Ishikawa (cell line): ENCODE measurements at regions not wholly inside any gene's neighbourhood (a gene's known extent, or its start where the extent isn't known, plus 50 kb on each side); places are given as distances from the start of the nearest gene placed in this dataset.

Source experiments
- CEBPB ChIP-seq: IDR thresholded peaks from 2 replicates; pipeline ENCODE4 v1.6.1; 2012
- CREB1 ChIP-seq: IDR thresholded peaks from 2 replicates; pipeline ENCODE4 v1.6.1; 2012; ENCODE audit warnings: low read depth
- EGR1 ChIP-seq: IDR thresholded peaks from 2 replicates; pipeline ENCODE4 v1.6.1; 2012
- EP300 ChIP-seq: IDR thresholded peaks from 2 replicates; pipeline ENCODE4 v1.6.1; 2012; ENCODE audit warnings: borderline replicate concordance
- FOXM1 ChIP-seq: IDR thresholded peaks from 2 replicates; pipeline ENCODE4 v1.6.1; 2012; ENCODE audit warnings: low read depth, borderline replicate concordance
- MAX ChIP-seq: IDR thresholded peaks from 2 replicates; pipeline ENCODE4 v1.6.1; 2012
- NFIC ChIP-seq: IDR thresholded peaks from 2 replicates; pipeline ENCODE4 v1.6.1; 2012
- RAD21 ChIP-seq: IDR thresholded peaks from 2 replicates; pipeline ENCODE4 v1.6.1; 2012; ENCODE audit warnings: low read depth
- REST ChIP-seq: IDR thresholded peaks from 2 replicates; pipeline ENCODE4 v1.6.1; 2012; ENCODE audit warnings: low read depth, mild to moderate bottlenecking
- TAF1 ChIP-seq: IDR thresholded peaks from 2 replicates; pipeline ENCODE4 v1.6.1; 2012; ENCODE audit warnings: low read depth, mild to moderate bottlenecking
- TCF12 ChIP-seq: IDR thresholded peaks from 2 replicates; pipeline ENCODE4 v1.6.1; 2012; ENCODE audit warnings: low read depth
- TEAD4 ChIP-seq: IDR thresholded peaks from 2 replicates; pipeline ENCODE4 v1.6.1; 2012
- USF1 ChIP-seq: IDR thresholded peaks from 2 replicates; pipeline ENCODE4 v1.6.1; 2012
- YY1 ChIP-seq: IDR thresholded peaks from 2 replicates; pipeline ENCODE4 v1.6.1; 2012; ENCODE audit warnings: low read depth
- ZBTB7A ChIP-seq: IDR thresholded peaks from 2 replicates; pipeline ENCODE4 v1.6.1; 2012; ENCODE audit warnings: low read depth

- TF ChIP-seq CEBPB: no peak
- peak; percentile 83 for TF ChIP-seq NFIC
Measured at GRCh38 chr5:110054240-110054639, 364.5 kb downstream of the MAN2A1 start.

GRCh38 chr5:110055302-110055701 is 365.6 kb downstream of the MAN2A1 start:
- TF ChIP-seq YY1 (no peak), TAF1 (no peak), EGR1 (no peak), EP300 (no peak), NFIC (no peak), REST (no peak), MAX (no peak), TCF12 (no peak)

GRCh38 chr5:110056580-110057114 is 366.9 kb downstream of the MAN2A1 start:
- TF ChIP-seq YY1: no peak
- no peak for TF ChIP-seq ZBTB7A
- no peak for TF ChIP-seq REST
- no peak for TF ChIP-seq NFIC
- no peak for TF ChIP-seq EGR1

- TF ChIP-seq TEAD4 (no peak), MAX (no peak), ZBTB7A (no peak), FOXM1 (no peak), EGR1 (no peak), TCF12 (no peak), YY1 (no peak), CREB1 (no peak)
Measured at GRCh38 chr5:110058175-110058574, 368.4 kb downstream of the MAN2A1 start.

GRCh38 chr5:110062246-110062645 is 372.5 kb downstream of the MAN2A1 start:
- TF ChIP-seq TAF1 (no peak), CEBPB (no peak), ZBTB7A (no peak), FOXM1 (no peak), TEAD4 (no peak), MAX (no peak), TCF12 (no peak), RAD21 (no peak)

- TF ChIP-seq USF1 (no peak), FOXM1 (no peak), MAX (no peak), ZBTB7A (no peak), TEAD4 (no peak), NFIC (no peak), EGR1 (no peak), CREB1 (no peak), EP300 (no peak), CEBPB (no peak), YY1 (no peak), TCF12 (no peak)
Measured at GRCh38 chr5:110063640-110064602, 374.2 kb downstream of the MAN2A1 start.

GRCh38 chr5:110064603-110065268 is 375.0 kb downstream of the MAN2A1 start:
- no peak for TF ChIP-seq USF1
- TF ChIP-seq RAD21: no peak
- no peak for TF ChIP-seq TCF12
- TF ChIP-seq MAX: no peak
- no peak for TF ChIP-seq TEAD4
- TF ChIP-seq EP300: no peak
- no peak for TF ChIP-seq FOXM1
- TF ChIP-seq CREB1: no peak
- no peak for TF ChIP-seq REST
- no peak for TF ChIP-seq YY1
- no peak for TF ChIP-seq NFIC
- no peak for TF ChIP-seq CEBPB
- no peak for TF ChIP-seq ZBTB7A
- TF ChIP-seq EGR1: no peak
- no peak for TF ChIP-seq TAF1
